Activated CD8-positive, alpha-beta memory T cell treated with anti-CD3 and anti-CD28 coated beads for 24 hours (primary cell): ENCODE measurements at regions not wholly inside any gene's neighbourhood (a gene's known extent, or its start where the extent isn't known, plus 50 kb on each side); places are given as distances from the start of the nearest gene placed in this dataset.
"Not testable (repeated sequence)": the region's sequence is repeated elsewhere in the genome, so short reads cannot be mapped to it uniquely, and the experiment has no call there.

ENCODE experiments used
- DNase-seq: peaks from one replicate; pipeline ENCODE4 v3.0.0-alpha.2; 2020

- DNase-seq = no peak
Observed at GRCh38 chr4:143819029-143819428, 86.3 kb downstream of the GYPE start.

DNA sequence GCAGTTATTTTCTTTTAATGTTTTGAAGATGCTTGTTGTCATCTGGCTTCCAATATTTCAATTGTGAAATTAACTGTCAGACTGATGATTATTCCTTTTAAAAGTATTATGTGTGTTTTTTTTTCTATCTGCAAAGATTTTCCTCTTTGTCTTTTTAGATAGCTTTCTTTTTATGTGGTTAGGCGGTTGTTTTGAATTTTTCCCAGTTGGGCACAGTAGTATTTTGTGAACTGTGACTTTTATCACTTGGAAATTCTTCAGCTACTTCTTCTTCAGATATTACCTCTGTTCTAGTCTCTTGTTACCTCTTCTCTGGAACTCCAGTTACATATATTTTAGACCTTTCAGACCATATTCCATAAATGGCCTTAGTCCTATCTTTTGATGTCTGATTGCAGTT is 87.5 kb downstream of the GYPE start:
- not testable (repeated sequence) for DNase-seq

- DNase-seq = not testable (repeated sequence)
Observed at GRCh38 chr4:143815375-143815774, 90.0 kb downstream of the GYPE start.

DNA sequence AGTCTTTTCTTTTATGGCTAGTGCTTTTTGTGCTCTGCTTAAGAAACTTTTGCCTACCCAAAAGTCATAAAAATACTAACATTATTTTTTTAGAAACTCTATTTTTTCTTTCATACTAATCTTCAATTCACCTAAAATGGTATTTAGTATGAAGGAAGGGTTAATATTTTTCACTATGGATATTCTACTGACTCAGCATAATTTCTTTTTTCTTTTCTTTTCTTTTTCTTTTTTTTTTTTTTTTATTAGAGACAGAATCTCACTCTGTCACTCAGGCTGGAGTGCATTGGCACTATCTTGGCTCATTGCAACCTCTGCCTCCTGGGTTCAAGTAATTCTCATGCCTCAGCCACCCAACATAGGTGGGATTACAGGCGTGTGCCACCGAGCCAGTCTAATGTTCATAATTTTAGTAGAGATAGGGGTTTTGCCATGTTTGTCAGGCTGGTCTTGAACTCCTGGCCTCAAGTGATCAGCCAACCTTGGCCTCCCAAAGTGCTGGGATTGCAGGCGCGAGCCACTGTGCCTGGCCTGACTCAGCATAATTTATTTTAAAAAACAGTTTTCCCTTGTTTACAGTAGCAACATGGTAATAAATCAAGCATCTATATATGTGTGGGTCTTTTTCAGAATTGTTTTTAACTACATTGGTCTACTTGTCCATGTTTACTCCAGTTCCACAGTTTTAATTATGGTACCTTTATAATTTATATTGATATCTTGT is 91.8 kb downstream of the GYPE start:
- DNase-seq = not testable (repeated sequence)

DNA sequence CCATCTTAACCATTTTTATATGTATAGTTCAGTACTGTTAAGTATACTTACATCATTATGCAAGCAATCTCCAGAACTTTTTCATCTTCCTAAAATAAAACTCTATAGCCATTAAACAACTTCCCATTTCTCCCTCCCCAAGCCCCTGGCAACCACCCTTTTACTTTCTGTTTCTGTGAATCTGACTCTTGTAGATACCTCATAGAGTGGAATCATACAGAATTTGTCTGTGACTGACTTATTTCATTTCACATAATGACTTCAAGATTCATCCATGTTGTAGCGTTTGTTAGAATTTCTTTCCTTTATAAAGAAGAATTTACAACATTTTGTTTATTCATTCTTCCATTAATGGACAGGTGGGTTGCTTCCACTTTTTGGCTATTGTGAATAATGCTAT is 91.2 kb upstream of the FREM3 start:
- DNase-seq = not testable (repeated sequence)

DNA sequence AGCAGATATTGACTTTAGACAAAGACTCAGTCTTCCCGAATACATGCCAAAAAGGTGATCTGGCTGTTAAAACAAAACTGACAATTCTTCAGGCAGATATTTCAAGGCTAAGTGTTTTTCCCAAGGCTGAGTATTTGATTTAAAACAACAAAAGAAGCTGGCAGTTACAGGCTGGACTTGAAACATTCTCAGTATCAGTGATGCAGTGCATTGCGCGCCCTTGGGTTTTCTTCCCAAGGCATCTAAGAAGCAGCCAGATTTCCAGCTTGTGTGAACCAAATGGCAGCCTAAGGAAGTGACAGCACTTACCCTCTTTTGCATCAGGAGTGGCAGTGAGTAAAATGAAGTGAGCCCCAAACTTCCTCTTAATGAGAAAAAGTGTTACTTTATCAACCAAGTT is 90.0 kb upstream of the FREM3 start:
- DNase-seq = not testable (repeated sequence)

- not testable (repeated sequence) for DNase-seq
Observed at GRCh38 chr4:143789618-143790017, 89.1 kb upstream of the FREM3 start.

- no peak for DNase-seq
Observed at GRCh38 chr4:143784567-143784966, 84.1 kb upstream of the FREM3 start.

- no peak for DNase-seq
Observed at GRCh38 chr4:143782521-143782920, 82.0 kb upstream of the FREM3 start.

GRCh38 chr4:143773998-143774895 is 73.8 kb upstream of the FREM3 start:
- DNase-seq = peak; percentile 58

- no peak for DNase-seq
Observed at GRCh38 chr4:143771269-143771668, 70.8 kb upstream of the FREM3 start.

- no peak for DNase-seq
Observed at GRCh38 chr4:143768007-143768591, 67.6 kb upstream of the FREM3 start.

DNA sequence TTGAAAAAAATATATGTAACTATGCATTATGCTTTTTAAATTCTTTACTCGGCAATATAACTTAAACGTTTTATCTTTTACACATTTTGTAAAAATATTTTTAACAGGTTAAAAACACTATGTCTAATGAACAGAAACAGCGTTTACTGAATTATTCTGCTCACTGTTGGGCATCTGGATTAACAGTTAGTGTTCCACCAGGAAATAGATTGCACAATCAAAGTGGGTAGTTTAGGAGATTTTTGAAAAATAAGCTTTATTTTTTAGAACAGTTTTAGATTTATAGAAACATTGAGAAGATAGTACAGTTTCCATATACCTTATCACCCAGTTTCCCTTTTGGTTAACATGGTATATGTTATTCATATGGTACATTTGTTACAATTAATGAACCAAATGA is 63.1 kb upstream of the FREM3 start:
- DNase-seq = no peak

DNA sequence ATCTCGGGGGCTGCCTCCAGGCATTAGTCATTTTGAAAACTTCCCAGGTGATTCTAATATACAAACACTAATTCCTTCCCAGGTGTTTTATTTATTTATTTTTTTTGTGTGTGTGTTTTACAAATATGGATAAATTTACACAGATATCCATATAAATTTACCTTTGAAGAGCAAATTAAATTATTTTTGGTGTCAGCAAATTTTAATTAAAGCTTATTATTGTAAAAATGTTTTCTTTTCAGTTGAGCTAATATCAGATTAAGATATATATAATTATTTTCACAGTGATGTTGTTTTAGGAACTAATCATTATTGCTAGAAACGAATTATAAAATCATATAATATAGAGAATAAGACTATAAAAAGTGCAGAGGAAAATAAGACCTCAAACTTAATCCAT is 62.0 kb upstream of the FREM3 start:
- no peak for DNase-seq
